ENCODE measurements at regions not wholly inside any gene's neighbourhood (a gene's known extent, or its start where the extent isn't known, plus 50 kb on each side); places are given as distances from the start of the nearest gene placed in this dataset.
"Not testable (repeated sequence)": the region's sequence is repeated elsewhere in the genome, so short reads cannot be mapped to it uniquely, and the experiment has no call there.

DNA sequence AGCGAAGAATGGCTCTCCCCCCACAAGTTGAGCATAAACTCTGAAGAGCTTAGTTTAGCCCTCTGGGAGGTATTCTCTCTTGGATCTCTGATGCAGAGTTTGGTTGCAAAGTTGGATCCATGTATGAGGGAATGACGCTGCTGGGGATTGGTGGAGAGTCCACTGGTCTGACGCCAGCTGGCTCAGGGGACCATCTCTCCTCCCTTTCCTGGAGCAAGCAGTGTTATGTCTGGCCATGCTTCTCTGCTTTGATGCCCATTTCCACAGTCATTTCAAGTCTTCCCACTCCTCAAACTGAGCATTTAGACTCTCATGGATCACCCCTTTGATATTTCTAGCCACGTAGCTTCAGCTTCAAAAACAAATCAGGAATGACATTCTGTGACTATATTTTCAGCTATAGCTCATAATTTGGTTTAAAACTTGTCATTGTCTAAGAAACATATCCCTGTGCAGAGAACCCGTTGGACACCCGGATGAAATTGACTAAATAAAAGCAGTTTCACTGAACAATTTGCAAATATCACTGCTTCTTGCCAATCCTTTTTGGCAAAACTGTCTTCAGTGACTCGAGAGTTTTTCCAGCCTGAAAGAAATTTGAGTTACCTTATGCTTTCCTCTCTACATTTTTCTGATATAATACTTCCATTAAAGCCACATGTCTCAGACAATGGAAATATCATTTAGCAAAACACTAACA is 193.4 kb upstream of the CDH11 start:
- no peaks in the 10 kb centered on the region for H3K36me3 ChIP-seq (ENCODE audit: low read depth)
- H3K9me3 ChIP-seq: no peaks in the 10 kb centered on the region
- TF ChIP-seq, protein P1, sequence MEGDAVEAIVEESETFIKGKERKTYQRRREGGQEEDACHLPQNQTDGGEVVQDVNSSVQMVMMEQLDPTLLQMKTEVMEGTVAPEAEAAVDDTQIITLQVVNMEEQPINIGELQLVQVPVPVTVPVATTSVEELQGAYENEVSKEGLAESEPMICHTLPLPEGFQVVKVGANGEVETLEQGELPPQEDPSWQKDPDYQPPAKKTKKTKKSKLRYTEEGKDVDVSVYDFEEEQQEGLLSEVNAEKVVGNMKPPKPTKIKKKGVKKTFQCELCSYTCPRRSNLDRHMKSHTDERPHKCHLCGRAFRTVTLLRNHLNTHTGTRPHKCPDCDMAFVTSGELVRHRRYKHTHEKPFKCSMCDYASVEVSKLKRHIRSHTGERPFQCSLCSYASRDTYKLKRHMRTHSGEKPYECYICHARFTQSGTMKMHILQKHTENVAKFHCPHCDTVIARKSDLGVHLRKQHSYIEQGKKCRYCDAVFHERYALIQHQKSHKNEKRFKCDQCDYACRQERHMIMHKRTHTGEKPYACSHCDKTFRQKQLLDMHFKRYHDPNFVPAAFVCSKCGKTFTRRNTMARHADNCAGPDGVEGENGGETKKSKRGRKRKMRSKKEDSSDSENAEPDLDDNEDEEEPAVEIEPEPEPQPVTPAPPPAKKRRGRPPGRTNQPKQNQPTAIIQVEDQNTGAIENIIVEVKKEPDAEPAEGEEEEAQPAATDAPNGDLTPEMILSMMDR (IDR thresholded peaks at IDR 0.05): no peak
- DNase-seq (peak; percentile 16 to 48 (median 24)), ATAC-seq (no peak)
- intact Hi-C loops (cut with DNase I, micrococcal nuclease): no loop called here
- H3K4me1 ChIP-seq (ENCODE audit: low read depth): no peaks in the 10 kb centered on the region
- H3K4me3 ChIP-seq: no peak overlapping the region

DNA sequence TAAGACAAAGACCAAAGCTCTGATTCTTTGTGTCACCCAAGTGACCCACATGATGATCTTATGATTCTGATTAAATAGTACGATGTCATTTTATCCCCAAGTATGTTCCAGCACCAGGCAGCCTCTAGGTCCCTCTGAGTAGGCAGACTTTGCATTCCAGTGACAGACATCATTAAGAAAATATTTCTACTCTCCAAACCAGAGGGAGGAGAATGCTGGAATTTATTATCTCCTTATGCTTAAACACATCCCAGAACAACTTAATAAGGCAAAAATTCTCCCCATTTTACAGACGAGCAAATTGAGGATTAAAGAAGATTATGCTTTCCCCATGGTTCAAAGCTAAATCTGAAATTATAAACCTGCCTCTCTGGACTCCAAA is 192.8 kb upstream of the CDH11 start:
- intact Hi-C loops (cut with DNase I, micrococcal nuclease): no loop called here
- Histone ChIP-seq H3K4me1 (ENCODE audit: low read depth) (no peaks in the 10 kb centered on the region), H3K4me3 (no peak overlapping the region), H3K9me3 (no peaks in the 10 kb centered on the region), H3K36me3 (ENCODE audit: low read depth) (no peaks in the 10 kb centered on the region)
- DNase-seq: no peak
- TF ChIP-seq, protein P1 (IDR thresholded peaks at IDR 0.05): no peak
- no peak for ATAC-seq

DNA sequence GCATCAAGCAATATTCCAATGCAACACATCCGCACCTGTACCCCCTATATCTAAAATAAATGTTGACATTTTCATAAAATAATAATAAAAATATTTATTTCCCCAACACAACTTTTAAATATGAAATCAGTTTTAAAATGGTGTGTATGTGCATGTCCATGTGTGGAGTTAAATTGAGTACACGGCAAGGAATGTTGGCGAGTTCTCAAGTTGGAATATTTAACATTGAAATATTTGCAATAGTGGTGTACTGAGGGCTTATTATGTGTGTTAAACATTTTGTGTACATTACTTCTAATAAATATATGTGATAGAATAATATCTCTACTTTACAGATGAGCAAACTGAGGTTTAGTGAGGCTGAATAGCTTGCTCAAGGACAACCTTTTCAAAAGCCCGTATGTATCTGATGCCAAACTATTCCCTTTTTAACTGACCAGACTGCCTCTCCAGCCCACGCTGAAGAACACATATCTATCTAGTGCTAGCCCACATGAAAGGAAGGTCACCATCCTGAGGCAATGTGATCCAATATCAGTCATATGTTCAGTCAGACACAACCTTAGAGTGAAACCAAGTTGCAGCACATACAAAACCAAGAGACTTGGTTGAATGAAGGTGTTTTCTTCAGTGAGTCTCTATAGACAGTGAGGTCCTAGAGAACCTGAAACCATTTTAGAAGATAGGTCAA is 192.2 kb upstream of the CDH11 start:
- DNase-seq (no peak), ATAC-seq (no peak)
- Histone ChIP-seq H3K9me3 (no peaks in the 10 kb centered on the region), H3K4me3 (no peak overlapping the region), H3K36me3 (ENCODE audit: low read depth) (no peaks in the 10 kb centered on the region), H3K4me1 (ENCODE audit: low read depth) (no peaks in the 10 kb centered on the region)
- TF ChIP-seq, protein P1 (IDR thresholded peaks at IDR 0.05): no peak
- intact Hi-C loops (cut with DNase I, micrococcal nuclease): no loop called here

DNA sequence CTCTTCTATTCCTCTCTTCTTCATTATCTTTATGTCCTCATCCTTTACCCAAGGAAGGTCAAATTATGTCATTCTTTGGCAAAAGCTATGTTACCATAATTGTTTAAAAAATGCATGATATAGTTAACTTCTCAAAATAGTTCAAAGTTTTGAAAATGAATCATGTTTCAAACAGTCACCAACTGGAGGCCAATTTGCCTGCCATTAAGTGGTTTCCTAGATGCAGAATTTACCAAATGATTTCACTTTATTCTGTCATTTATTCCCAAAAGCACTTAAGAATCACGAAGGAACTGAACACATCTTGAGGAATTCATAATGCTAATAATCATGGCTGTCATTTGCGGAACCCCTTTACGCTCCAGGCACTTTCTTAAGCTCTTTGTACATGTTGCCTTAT is 190.9 kb upstream of the CDH11 start:
- Histone ChIP-seq H3K36me3 (ENCODE audit: low read depth) (no peaks in the 10 kb centered on the region), H3K9me3 (no peaks in the 10 kb centered on the region), H3K4me3 (no peak overlapping the region), H3K4me1 (ENCODE audit: low read depth) (no peaks in the 10 kb centered on the region)
- intact Hi-C loops (cut with DNase I, micrococcal nuclease): no loop called here
- TF ChIP-seq, protein P1 (IDR thresholded peaks at IDR 0.05): no peak
- no peak for ATAC-seq
- DNase-seq: no peak

DNA sequence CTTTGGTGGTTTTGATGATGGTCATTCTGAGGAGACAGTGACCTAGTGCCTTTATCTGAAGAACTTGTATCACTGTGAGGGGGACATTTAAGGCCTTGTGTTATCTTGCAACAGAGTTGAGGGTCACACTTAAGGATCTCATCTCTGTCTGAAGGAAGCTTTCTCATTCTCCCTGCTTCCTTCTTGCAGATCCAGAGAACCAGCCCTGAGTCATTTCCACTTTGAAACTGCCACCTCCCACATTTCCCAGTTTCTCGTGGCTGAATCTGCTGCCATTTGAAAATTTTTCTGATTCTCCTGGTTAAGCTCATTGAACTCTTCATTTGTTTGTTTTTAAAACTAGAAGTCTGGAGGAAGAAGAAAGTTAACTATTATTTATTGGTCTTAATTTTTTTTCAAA is 190.2 kb upstream of the CDH11 start:
- ATAC-seq (no peak), DNase-seq (no peak)
- intact Hi-C loops (cut with DNase I, micrococcal nuclease): no loop called here
- no peak overlapping the region for H3K4me3 ChIP-seq
- no peaks in the 10 kb centered on the region for H3K36me3 ChIP-seq (ENCODE audit: low read depth)
- H3K9me3 ChIP-seq: no peaks in the 10 kb centered on the region
- H3K4me1 ChIP-seq (ENCODE audit: low read depth): no peaks in the 10 kb centered on the region
- TF ChIP-seq, protein P1 (IDR thresholded peaks at IDR 0.05): no peak

DNA sequence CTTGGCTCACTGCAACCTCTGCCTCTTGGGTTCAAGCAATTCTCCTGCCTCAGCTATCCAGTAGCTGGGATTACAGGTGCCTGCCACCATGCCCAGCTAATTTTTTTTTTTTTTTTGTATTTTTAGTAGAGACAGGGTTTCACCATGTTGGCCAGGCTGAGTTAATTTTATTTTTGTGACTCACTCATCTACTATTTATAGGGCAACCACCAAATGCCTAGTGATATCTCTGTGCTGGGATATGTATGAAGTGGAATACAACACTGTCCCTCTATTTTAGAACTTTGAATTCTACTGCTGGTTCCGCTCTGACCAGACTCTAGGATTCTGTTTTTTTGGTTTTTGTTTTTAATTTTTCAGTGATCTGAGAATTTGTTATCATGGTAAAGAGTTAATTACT is 188.6 kb upstream of the CDH11 start:
- H3K4me1 ChIP-seq (ENCODE audit: low read depth); intact Hi-C loops (cut with DNase I, micrococcal nuclease); ATAC-seq; H3K9me3 ChIP-seq; H3K36me3 ChIP-seq (ENCODE audit: low read depth); H3K4me3 ChIP-seq; DNase-seq: not testable (repeated sequence)
